RWPE2 (cell line): ENCODE measurements at regions not wholly inside any gene's neighbourhood (a gene's known extent, or its start where the extent isn't known, plus 50 kb on each side); places are given as distances from the start of the nearest gene placed in this dataset.
A peak's percentile ranks its signal among the peaks of the same experiment; 100 is the strongest.

ENCODE experiments used
- ATAC-seq: fragments of 200-7000 bp; cut with Tn5 transposase; 3 replicates; pipeline ENCODE4 v1.9.1; 2021; ENCODE audit warnings: low read depth
- DNase-seq: peaks from one replicate; pipeline ENCODE4 v3.0.0-alpha.2; 2020; ENCODE audit warnings: low spot score
- H3K27ac ChIP-seq: fragments of 450-650 bp; 2 replicates; pipeline ENCODE4 v1.5.1; 2017; ENCODE audit warnings: mild to moderate bottlenecking; ENCODE audit not compliant: poor library complexity, severe bottlenecking
- H3K27me3 ChIP-seq: fragments of 250-450 bp; sonication (Bioruptor Pico); 2 replicates; pipeline ENCODE4 v1.5.1; 2021; ENCODE audit warnings: mild to moderate bottlenecking, moderate library complexity; ENCODE audit not compliant: insufficient read depth, poor library complexity, severe bottlenecking
- H3K36me3 ChIP-seq: fragments of 250-450 bp; sonication (Bioruptor Pico); 2 replicates; pipeline ENCODE4 v1.5.1; 2020; ENCODE audit warnings: low read depth, mild to moderate bottlenecking, moderate library complexity
- H3K4me1 ChIP-seq: fragments of 250-450 bp; sonication (Bioruptor Pico); 2 replicates; pipeline ENCODE4 v1.5.1; 2021; ENCODE audit warnings: mild to moderate bottlenecking, moderate library complexity; ENCODE audit not compliant: insufficient read depth, poor library complexity, severe bottlenecking
- H3K4me3 ChIP-seq: fragments of 250-450 bp; sonication (Bioruptor Pico); 2 replicates; pipeline ENCODE4 v1.5.1; 2021; ENCODE audit warnings: mild to moderate bottlenecking, moderate library complexity; ENCODE audit not compliant: severe bottlenecking
- H3K9me3 ChIP-seq: fragments of 250-450 bp; sonication (Bioruptor Pico); 2 replicates; pipeline ENCODE4 v1.5.1; 2021; ENCODE audit warnings: mild to moderate bottlenecking, moderate library complexity; ENCODE audit not compliant: severe bottlenecking
- TF ChIP-seq, protein P1 (sequence below): fragments of 450-650 bp; IDR thresholded peaks from one replicate; pipeline ENCODE4 v1.5.1; 2017; ENCODE audit warnings: mild to moderate bottlenecking, moderate library complexity; ENCODE audit not compliant: poor library complexity, severe bottlenecking

DNA sequence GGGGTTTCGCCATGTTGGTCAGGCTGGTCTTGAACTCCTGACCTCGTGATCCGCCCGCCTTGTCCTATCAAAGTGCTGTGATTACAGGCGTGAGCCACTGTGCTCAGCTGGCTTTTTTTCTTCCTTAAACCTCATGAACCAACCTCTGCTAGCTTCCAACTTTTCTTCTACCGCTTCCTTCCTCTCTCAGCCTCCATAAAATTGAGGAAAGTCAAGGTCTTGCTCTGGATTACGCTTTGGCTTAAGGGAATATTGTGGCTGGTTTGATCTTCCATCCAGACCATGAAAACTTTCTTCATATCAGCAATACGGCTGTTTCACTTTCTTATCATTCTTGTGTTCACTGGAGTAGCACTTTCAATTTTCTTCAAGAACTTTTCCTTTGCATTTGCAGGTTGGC is 57.5 kb upstream of the SDK2 start:
- TF ChIP-seq, protein P1, sequence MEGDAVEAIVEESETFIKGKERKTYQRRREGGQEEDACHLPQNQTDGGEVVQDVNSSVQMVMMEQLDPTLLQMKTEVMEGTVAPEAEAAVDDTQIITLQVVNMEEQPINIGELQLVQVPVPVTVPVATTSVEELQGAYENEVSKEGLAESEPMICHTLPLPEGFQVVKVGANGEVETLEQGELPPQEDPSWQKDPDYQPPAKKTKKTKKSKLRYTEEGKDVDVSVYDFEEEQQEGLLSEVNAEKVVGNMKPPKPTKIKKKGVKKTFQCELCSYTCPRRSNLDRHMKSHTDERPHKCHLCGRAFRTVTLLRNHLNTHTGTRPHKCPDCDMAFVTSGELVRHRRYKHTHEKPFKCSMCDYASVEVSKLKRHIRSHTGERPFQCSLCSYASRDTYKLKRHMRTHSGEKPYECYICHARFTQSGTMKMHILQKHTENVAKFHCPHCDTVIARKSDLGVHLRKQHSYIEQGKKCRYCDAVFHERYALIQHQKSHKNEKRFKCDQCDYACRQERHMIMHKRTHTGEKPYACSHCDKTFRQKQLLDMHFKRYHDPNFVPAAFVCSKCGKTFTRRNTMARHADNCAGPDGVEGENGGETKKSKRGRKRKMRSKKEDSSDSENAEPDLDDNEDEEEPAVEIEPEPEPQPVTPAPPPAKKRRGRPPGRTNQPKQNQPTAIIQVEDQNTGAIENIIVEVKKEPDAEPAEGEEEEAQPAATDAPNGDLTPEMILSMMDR = no peak
- DNase-seq (no peak), ATAC-seq (no peak)
- no peak overlapping the region for H3K4me3 ChIP-seq
- H3K9me3 ChIP-seq = no peaks in the 10 kb centered on the region
- H3K27ac ChIP-seq = no peak overlapping the region
- no peaks in the 10 kb centered on the region for H3K4me1 ChIP-seq
- H3K27me3 ChIP-seq = peaks cover 3% of the 10 kb centered on the region
- H3K36me3 ChIP-seq = no peaks in the 10 kb centered on the region

DNA sequence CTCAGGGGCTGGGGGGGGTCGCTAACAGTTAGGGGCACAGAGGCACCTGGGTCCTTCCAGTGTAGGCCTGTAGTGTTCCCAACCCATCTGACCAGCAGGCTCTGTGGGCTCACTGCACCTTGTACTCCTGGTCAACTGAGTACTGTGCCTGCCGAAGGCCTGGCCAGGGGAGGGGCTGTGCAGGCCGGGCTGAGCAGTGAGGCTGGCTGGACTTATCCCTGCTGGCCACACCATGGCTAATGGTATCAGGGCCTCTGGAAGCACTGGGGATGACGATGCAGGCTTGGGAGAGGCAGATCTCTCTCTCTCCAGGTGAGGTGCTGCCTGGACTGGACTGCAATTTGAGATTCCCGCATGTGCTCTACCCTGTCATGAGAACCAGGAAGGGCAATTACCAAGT is 58.9 kb upstream of the SDK2 start:
- ATAC-seq (no peak), DNase-seq (no peak)
- no peak overlapping the region for H3K4me3 ChIP-seq
- no peaks in the 10 kb centered on the region for H3K9me3 ChIP-seq
- peaks cover 3% of the 10 kb centered on the region for H3K27me3 ChIP-seq
- no peaks in the 10 kb centered on the region for H3K4me1 ChIP-seq
- no peaks in the 10 kb centered on the region for H3K36me3 ChIP-seq
- H3K27ac ChIP-seq = no peak overlapping the region
- TF ChIP-seq, protein P1 = no peak

DNA sequence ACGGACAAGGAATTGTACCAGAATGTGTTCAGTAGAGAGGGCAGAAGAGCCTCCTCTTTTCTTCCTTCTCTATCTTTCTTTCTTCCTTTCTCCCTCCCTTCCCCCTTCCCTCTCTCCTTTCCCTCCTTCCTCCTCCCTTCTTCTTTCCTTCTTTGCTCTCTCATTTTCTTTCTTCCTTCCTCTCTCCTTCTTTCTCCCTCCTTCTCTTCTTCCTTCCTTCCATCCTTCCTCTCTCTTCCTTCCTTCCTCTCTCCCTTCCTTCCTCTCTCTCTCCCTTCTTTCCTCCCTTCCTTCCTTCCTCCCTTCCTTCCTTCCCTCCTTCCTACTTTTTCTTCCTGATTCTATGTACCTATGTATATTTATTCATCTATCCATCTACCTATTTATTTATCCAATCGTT is 59.7 kb upstream of the SDK2 start:
- Histone ChIP-seq H3K4me1 (no peaks in the 10 kb centered on the region), H3K27me3 (peaks cover 3% of the 10 kb centered on the region), H3K4me3 (no peak overlapping the region), H3K36me3 (no peaks in the 10 kb centered on the region), H3K27ac (no peak overlapping the region), H3K9me3 (no peaks in the 10 kb centered on the region)
- TF ChIP-seq, protein P1 = no peak
- ATAC-seq (no peak), DNase-seq (no peak)

DNA sequence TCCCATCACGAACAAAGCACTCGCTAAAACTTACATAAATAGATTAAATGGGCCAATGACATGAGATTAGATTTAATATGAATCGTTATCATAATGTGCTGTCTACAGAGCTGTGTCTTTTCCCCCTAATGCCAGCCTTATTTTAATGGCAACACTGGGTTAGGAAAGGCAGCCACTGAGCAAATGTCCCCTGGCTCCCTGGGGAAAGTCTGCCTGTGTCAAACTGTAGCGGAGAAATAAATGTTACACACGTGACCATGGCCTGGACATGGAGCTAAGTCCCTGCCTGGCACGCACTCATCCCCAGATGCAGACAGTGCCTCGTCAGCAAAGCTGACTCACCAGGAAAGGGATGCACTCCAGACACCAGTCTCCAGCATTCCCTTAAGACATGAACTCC is 61.3 kb upstream of the SDK2 start:
- Histone ChIP-seq H3K4me1 (no peaks in the 10 kb centered on the region), H3K36me3 (no peaks in the 10 kb centered on the region), H3K27ac (peak overlapping the region; percentile 67), H3K4me3 (no peak overlapping the region), H3K9me3 (no peaks in the 10 kb centered on the region), H3K27me3 (no peaks in the 10 kb centered on the region)
- no peak for DNase-seq
- TF ChIP-seq, protein P1 = no peak
- peak; percentile 97 for ATAC-seq

DNA sequence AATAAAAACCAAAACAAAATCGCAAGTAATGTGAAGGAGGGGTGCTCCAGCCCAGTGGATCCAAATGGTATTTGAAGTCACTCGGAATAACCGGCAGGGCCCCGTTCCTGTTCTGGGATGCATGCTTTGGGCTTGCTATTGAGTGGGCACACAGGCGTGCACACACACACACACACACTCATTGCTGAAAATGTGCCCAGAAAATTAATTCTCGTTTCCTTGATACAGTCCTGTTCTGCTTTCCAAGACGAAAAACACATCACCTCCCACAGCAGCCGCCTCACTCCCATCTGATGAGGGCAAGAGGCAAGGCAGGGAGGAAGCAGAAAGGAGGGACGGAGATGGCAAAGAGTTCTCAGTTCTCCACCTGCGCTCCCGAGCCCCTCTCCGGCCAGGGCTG is 62.2 kb upstream of the SDK2 start:
- no peak for DNase-seq
- TF ChIP-seq, protein P1 = no peak
- H3K4me1 ChIP-seq = no peaks in the 10 kb centered on the region
- H3K4me3 ChIP-seq = no peak overlapping the region
- peak overlapping the region; percentile 67 for H3K27ac ChIP-seq
- H3K36me3 ChIP-seq = no peaks in the 10 kb centered on the region
- H3K9me3 ChIP-seq = no peaks in the 10 kb centered on the region
- no peak for ATAC-seq
- no peaks in the 10 kb centered on the region for H3K27me3 ChIP-seq
